CD4-positive, alpha-beta T cell treated with Interleukin-17A for 4 hours (primary cell): ENCODE measurements at regions not wholly inside any gene's neighbourhood (a gene's known extent, or its start where the extent isn't known, plus 50 kb on each side); places are given as distances from the start of the nearest gene placed in this dataset.

Source experiments
- DNase-seq: peaks from one replicate; pipeline ENCODE4 v3.0.0-alpha.2; 2020; ENCODE audit warnings: mixed read lengths

DNA sequence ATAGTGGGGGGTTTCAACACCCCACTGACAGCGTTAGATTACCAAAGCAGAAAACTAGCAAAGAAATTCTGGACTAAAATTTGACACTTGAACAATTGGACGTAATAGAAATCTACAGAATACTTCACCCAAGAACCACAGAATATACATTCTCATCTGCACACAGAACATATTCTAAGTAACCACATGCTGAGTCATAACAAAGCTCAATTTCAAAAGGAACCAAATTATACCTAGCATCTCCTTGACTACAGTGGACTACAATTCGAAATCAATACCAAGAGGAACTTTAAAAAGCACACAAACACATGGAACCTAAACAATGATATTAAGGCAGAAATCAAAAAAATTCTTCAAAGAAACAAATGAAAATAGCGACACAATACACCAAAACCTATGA lies 871.6 kb upstream of the MDGA2 start:
- no peak for DNase-seq

DNA sequence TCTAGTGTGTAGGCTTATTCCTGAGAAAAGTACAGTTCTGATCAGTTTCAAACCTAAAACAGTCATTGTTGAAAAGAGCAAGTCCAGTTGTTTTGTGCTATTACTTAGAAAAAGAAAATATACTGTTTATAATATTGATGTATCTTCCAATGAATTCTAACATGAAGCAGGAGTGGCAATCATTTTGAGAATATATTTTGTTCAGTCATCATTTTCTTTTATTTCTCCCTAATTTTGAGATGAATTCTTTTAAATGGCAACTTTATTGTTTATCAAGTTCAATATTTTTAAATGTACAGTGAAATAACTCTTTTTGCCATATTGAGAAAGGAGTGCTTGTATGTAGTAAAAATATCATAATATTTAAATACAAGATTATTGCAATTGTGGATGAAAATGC lies 862.2 kb upstream of the MDGA2 start:
- DNase-seq: no peak

DNA sequence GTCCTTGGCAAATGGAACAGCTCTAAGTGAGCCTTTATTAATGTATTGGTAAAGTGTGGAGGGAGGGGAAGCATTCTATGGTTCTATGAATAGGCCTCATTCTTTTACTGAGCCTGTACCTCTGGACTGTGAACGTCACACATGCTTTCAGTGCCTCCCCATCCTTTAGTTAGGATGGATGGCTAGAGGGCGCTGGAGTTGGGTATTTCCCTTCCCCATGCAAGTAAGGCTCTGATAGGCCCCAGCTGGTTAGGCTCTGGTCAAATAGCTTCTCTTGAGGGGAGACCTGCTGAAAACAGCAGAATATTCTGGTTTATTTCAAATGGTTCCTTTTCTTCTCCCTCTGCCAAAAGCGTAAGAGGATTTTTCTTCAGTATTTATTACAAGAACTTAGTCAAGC lies 860.9 kb upstream of the MDGA2 start:
- no peak for DNase-seq

DNA sequence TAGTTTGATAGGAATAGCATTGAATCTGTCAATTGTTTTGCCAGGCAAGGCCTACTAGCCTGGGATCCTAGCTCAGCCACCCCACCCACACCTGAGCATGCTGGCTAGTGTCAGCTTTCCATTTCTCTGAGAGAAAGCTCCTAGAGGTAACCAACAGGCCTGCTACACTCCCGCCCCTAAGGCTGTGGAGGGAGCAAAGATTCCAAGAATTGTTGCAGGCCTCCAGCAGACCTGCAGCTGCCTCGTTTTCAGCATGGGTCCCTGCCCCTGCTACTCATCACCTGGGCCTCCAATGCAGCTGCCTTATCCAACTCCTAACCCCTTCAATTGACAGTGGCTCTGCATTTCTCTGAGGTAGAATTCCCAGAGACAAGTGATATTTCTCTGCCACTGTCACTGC lies 852.4 kb upstream of the MDGA2 start:
- no peak for DNase-seq

DNA sequence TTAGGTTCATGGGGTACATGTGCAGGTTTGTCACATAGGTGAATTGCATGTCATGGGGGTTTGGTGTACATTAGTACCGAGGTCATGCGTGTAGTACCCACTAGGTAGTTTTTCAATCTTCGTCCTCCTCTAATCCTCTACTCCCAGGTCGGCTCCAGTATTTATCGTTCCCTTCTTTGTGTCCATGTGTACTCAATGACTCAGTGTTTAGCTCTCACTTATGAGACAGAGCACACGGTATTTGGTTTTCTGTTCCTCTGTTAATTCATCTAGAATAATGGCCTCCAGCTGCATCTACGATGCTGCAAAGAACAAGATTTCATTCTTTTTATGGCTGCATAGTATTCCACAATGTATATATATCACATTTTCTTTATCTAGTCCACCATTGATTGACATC lies 850.9 kb upstream of the MDGA2 start:
- no peak for DNase-seq

DNA sequence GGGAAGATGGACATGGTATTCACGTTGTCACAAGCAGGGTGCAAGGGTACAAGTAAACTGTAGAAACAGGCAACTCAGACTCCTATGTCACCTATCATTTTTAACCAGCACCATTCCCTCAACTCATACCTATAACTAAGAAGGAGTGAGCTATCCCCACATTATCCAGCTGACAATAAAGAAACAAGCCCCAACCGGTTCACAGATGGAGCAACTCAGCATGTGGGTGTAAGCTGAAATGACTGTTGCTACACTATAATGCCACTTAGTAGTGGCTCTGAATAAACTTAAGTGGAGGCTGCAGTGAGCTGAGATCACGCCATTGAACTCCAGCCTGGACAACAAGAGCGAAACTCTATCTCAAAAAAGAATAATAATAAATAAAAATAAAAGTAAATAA lies 829.5 kb upstream of the MDGA2 start:
- DNase-seq: no peak

DNA sequence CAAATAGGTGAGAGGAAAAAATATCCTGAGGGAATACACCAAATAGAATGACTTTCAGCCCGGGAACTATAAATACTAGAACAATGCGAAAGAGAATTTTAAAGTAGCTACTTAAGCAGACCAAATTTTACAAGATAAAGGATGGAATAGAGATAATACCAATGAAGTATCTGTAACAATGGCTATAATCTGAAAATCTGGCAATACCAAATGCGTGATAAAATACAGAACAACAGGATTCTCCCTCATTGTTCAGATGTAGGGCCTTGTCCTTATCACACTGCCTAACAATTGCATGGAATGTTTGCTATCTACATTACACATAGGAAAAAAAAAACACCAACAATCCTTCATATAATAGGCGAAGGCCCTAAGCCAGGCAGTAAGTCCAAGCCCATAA lies 815.4 kb upstream of the MDGA2 start:
- no peak for DNase-seq

DNA sequence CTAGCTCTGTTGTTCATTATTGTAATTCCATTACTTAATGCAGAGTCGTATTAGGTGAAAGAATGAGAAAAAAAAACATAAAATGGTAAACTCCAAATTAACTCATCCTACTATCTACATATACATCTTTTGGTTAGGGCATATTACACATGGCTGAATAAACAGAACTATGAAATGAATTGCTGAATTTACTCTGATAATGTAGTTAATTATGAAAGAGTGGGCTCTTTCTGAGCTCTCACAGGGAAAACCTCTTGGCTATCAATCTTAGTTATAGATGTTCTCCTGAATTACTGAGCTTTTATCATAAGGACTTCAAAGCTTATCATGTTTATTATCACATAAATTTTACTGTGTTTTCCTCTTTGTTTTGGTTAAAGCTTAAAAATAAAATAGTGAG lies 798.5 kb upstream of the MDGA2 start:
- DNase-seq: no peak

DNA sequence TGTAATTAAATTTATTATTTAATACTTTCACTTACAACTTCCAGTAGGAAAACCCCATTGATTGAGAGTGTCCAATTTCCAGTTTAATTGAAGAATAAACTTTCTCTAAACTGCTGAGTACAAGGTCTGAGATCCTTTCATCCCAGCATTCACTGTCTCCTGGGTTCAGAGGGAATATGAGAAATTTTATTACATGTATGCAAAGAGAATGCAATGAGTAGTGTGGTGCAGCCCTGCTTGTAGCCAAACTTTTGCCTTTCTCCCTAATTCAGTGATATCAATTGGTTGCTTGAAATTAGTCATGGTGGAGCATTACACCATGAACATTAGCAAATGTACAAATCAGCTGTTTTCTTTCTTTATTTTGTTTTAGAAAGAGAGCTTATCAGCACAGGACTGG lies 780.6 kb upstream of the MDGA2 start:
- DNase-seq: no peak

DNA sequence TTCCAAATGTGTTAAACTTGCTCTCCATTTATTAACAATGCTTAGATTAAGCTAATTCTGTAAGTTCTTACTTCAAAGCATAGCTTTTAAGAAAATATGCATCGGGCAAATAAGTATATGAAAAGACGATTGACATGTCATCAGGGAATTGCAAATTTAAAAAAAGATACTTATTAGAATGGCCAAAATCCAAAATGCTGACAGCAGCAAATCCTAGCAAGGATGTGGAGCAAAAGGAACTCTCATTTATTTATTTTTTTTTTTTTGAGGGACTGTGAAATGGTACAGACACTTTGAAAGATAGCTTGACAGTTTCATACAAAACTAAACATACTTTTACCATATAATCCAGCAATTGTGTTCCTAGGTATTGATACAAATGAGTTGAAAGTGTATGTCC lies 779.5 kb upstream of the MDGA2 start:
- no peak for DNase-seq

DNA sequence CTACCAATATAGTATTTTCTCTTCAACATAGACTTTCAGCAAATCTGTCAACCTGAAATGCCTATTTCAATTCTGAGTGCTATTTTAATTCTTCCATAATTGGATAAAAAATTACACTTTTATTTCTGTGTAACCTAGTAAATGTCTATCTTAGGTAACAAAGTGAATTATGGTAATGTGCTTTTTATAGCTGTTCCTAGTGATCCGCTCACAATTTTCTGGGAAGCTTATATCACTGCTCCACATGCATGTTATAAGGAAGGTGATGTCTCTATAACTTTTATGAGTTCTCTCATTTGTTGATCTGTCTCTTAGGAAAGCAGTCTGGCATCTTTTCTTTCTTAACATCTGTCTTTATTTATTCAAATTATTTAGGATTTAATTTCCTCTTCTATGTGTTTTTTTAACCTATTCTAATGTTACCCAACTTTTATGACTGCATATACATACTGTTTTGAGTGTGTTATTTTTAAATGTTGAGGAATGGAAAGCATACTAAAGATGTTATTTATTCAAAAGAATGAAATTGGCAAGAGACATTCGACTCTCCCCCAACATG lies 777.1 kb upstream of the MDGA2 start:
- no peak for DNase-seq

DNA sequence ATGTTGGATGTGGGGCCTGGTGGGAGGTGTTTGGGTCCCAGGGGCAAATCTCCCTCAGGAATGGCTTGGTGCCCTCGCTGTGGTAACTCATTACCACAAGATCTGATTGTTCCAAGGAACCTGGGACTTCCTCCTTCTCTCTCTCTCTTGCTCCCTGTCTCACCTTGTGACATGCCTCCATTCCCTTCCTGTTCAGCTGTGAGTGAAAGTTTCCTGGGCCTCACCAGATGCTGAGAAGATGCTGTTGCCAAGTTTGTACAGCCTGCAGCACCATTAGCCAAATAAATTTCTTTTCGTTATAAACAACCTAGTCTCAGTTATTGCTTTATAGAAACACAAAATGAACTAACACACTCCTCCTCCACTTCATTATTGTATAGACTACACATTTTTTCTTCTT lies 759.8 kb upstream of the MDGA2 start:
- no peak for DNase-seq

DNA sequence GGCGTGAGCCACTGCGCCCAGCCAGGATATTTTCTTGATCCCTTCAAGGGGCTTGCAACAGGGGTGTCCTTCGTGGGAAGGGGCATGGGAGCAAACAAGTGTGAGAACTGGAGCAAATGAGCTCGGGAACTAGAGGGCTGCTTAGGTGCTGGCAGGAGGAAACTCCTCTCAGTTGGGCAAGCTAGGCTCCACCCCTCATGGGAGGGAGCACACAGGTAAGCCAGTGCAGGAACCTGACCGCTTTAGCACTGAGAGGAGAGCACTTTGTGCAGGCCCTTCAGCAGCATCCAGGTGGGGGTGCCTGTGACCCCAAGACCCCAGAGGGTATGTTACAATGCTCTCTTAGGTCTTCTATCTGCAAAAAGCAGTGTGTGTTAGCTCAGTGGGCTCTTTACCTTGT lies 755.4 kb upstream of the MDGA2 start:
- no peak for DNase-seq

DNA sequence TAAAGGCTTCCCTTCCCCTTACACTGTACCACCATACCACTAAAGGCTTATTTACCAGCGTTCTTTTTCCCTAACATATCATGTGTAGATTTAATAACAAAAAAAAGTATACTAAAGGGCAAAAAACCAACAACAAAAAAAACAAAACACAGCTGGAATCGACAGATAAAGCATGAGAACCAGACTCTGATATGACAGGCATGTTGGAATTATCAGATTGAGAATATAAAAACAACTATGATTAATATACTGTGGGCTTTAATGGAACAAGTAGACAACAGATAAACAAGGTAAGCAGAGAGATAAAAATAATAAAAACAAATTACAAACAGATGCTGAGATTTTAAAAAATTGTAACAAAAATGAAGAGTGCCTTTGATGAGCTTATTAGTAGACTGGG lies 754.1 kb upstream of the MDGA2 start:
- DNase-seq: no peak

DNA sequence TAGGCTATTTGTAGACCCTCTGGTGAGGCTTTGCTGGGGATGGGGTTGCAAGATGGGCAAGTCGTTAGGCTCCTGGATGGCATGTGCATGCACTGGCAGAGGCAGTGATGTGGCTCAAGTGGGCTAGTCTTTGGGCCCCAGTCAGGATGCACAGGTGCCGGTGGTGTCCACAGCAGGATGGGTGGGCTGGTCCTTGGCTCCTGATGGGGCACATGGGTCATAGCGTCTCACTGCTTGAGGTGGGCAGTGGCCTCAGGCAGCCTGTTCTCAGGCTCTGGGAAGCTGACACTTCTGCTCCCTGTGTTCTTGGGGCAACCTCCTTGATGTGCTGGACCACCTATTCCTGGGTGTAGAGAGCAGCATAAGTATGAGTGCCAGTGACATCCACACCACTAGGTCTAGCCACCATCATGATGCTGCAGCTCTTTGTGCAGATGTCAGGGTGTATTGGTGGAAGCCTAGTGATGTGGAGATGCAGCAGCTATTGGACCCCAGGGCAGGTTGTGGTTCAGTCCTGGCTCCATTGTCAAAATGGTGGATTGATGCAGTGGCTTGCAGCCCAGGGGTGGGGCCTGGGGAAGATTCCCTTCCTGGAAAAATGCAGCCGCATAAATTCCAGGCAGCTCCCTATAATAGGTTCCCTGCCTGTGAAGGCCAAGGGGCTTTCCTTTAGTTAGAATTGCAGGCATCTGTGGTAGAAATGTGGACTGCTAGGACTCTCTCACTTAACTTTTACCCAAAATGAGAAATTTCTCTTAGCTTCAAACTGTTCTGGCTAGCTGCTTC lies 742.5 kb upstream of the MDGA2 start:
- no peak for DNase-seq

DNA sequence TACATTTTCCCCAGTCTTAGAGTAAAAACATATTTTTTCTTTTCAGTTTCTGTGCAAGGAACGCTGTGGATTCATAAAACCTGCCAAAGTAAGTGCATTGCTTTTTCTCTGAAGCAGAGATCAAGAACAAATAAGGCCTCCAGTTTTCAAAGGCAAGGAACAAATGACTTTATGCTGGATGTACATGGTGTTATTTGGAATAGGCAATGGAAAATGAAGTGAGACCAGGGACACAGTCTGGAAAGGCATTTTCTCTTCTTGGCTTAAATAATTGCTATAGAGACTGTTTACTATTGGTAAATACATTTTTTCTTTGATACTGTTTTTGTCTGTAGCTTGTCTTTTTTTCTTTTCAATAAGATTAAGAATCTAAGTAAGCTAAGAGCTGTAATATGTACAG lies 725.9 kb upstream of the MDGA2 start:
- DNase-seq: no peak

DNA sequence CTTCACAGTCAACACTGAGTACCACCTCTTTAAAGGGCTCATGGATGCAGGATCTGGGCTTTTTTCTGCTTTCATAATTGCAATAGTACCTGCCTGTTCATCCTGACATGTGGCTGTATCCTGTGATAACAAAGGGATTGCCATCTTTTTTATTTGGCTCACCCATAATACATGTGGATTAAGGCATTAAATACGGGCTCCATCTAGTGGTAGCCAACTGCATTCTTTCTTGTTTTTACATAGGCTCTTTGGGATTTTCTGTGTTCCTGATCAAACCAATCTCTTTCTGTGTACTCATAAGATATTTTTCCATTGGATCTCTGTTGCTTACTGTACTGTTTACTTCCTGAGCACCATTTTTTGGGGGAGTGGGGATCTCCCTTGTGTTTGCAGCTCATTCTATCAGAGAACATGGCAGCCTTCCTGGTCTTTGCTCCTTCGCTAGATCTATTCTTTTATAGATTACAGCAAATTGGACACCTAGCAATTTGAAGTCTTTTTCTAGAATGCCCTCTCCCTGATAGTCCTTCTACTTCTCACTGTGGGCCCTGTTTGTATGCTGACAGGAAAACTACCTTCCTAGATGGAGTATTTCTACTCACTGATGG lies 723.4 kb upstream of the MDGA2 start:
- DNase-seq: no peak

DNA sequence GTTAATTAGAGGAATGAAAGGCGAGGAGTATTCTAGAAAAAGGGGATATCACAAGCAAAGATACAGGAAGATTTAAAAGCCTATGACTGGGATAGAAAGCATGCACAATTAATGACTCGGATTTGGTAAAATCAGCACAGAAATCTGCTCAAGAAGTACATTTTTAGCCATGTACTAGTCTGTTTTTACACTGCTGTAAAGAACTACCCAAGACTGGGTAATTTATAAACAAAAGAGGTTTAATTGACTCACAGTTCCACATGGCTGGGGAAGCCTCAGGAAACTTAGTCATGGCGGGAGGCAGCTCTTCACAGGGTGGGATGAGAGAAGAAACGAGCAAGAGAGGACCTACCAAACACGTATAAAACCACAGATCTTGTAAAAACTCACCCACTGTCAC lies 716.3 kb upstream of the MDGA2 start:
- no peak for DNase-seq

DNA sequence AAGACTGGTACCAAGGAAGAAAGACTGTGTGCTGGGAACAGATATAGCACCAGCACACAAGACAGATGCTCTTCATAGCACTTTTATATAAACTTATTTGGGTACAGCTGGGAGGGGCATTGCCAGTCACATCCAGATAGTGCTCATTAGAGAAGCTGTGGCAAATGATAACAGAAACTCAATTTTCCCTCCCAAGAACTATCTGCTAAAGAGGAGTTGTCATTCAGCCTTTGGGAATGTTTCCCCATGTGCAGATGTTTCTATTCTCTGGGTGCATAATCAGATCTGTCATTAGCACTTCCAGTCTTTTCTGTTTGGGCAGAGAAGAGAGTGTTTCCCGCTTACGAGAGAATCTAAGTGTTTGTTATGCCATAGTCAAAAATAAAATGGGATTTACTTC lies 714.9 kb upstream of the MDGA2 start:
- no peak for DNase-seq

DNA sequence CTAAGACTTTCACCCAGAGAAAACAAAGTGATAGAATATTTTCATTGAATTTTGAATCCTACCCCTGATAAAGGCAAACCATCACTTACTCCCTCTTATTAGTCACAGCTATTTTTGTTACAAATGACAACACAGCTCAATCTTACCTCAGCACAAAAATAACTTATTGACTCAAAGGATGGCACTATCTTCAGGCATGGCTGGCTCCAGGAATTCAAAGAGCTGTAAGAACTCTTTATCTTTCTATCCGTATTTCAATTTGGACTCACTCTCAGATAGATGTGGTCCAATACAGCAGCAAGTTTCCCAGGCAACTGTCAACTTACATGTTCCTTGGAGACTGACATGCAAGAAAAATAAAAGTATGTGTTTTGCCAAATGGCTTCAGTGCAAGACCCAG lies 709.4 kb upstream of the MDGA2 start:
- no peak for DNase-seq

DNA sequence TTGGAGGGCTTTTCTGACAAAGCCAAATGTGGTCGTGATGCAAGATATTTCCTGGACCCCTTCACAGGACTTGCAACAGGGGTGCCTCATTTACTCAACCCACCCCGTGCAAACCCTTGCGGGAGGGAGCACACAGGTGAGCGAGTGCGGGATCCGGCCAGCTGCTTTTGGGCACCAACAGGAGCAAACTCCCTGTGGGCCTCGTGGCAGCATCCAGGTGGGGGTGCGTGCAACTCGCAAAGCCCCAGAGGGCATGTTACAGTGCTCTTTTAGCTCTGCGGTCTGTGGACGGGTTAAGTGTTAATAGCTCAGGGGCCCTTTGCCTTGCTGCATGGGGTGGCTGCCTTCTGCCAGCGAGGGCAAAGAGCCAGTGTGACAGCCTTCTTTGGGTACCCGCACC lies 707.6 kb upstream of the MDGA2 start:
- no peak for DNase-seq

DNA sequence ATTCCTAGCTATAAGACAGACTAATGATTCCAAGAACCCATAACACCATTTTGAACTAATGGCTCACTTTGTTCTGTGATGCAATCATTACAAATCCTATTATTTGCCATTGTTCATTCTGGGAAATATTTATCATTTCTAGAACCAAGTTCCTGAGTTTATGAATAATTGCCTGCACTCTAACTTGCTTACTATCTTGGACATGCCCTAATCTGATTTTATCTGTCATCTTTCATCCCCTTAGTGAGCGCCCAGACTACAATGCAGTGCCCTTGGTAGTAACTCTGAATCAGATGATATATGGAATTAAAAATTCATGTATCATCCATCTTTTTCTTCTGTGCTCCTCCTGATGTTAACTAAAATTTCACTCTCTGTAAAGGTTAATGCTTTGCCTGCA lies 703.1 kb upstream of the MDGA2 start:
- DNase-seq: no peak

DNA sequence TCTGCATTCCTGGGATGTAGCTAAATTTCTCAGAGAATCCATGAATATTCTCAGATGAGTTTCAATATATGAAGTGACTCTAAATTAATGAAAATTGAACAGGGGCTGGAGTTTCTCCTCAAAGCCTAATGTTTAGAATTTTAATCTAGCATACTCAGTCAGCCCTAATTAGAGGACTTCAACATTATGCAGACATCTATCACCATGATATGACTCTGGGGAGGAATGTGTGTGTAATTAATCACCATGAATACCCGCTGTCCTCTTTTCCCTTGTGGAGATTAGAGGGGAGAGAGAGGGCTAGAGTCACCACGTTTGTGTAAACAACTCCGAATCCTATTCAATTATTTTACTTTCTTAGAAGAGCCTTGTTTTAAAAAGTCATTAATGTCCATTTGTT lies 698.6 kb upstream of the MDGA2 start:
- no peak for DNase-seq

DNA sequence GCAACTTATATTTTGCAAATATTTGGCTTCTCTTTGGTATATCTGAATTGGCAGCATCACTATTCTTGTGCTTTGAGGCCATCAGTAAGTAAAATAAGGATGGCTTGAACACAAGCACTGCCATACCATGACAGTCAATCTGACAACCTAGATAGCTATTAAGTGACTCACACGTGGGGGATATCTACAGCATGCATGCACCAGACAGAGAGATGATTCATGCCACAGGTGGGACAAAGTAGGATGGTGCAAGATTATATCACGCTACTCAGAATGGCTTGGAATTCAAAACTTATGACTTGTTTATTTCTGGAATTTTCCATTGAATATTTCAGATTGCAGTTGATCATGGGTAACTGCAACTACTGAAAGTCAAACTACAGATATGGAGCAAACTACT lies 675.6 kb upstream of the MDGA2 start:
- DNase-seq: no peak

DNA sequence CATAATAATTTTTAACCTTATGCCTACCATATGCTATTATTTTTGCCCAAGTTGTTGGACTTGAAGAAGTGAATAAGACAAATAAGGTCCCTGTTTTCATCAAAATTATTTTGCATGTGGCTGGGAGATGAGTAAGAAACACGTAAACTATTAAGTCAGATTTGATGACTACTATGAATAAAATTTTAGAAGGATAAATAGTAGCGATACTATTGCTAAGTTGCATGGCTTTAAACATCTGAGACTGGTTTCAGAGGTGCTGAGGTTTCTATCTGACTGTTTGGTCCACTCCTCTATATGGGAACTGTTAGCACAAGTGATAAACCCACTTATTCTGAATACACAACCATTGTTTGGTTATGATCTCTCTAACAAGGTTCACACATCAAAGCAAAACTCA lies 674.3 kb upstream of the MDGA2 start:
- no peak for DNase-seq
